Prostate gland (tissue), 2 donors: ENCODE measurements at regions not wholly inside any gene's neighbourhood (a gene's known extent, or its start where the extent isn't known, plus 50 kb on each side); places are given as distances from the start of the nearest gene placed in this dataset.

Experiments
- POLR2A ChIP-seq: fragments of 450-650 bp; IDR thresholded peaks from one replicate; pipeline ENCODE4 v1.6.1; 2016; ENCODE audit warnings: antibody characterized with exemption, mild to moderate bottlenecking
- POLR2AphosphoS5 ChIP-seq: sonication (generic); formaldehyde crosslinking; IDR thresholded peaks from one replicate; pipeline ENCODE4 v1.6.1; 2017; ENCODE audit warnings: antibody characterized with exemption
- TF ChIP-seq, protein P1 (sequence below), 4 experiments: fragments of 200-600 bp in 2 of 4; fragments of 450-650 bp in 2 of 4; sonication (generic) in 2 of 4; IDR thresholded peaks; 1 replicate in 3 of 4; 2 replicates in 1 of 4; pipeline ENCODE4 v1.5.1; 2016 to 2019; ENCODE audit warnings: antibody characterized with exemption in 4 of 4, mild to moderate bottlenecking in 2 of 4, moderate library complexity in 2 of 4

DNA sequence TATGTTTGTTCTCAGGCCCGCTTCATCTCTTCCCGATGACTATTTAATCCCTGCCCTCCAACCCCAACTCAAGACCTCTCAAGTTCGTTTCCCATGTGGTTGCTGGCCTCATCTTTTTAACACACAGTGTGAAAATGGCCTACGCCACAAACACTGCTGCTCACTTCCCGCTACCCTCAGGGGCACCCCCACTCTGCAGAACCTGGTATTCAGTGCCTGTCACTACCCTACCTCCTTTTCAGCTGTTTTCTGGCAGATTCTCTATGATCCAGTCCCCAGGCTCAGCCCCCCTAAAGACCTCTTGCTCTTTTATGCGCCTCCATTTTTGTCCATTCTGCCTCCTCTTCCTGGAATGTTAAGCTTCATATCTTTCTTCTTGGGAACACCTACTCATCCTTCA lies 152.6 kb upstream of the C1orf174 start:
- TF ChIP-seq, protein P1, sequence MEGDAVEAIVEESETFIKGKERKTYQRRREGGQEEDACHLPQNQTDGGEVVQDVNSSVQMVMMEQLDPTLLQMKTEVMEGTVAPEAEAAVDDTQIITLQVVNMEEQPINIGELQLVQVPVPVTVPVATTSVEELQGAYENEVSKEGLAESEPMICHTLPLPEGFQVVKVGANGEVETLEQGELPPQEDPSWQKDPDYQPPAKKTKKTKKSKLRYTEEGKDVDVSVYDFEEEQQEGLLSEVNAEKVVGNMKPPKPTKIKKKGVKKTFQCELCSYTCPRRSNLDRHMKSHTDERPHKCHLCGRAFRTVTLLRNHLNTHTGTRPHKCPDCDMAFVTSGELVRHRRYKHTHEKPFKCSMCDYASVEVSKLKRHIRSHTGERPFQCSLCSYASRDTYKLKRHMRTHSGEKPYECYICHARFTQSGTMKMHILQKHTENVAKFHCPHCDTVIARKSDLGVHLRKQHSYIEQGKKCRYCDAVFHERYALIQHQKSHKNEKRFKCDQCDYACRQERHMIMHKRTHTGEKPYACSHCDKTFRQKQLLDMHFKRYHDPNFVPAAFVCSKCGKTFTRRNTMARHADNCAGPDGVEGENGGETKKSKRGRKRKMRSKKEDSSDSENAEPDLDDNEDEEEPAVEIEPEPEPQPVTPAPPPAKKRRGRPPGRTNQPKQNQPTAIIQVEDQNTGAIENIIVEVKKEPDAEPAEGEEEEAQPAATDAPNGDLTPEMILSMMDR (IDR thresholded peaks at IDR 0.05) = no peak
- TF ChIP-seq POLR2AphosphoS5 (no peak), POLR2A (no peak)
